Ishikawa (cell line): ENCODE measurements at regions not wholly inside any gene's neighbourhood (a gene's known extent, or its start where the extent isn't known, plus 50 kb on each side); places are given as distances from the start of the nearest gene placed in this dataset.

Source experiments
- EGR1 ChIP-seq: IDR thresholded peaks from 2 replicates; pipeline ENCODE4 v1.6.1; 2012
- EP300 ChIP-seq: IDR thresholded peaks from 2 replicates; pipeline ENCODE4 v1.6.1; 2012; ENCODE audit warnings: borderline replicate concordance
- RAD21 ChIP-seq: IDR thresholded peaks from 2 replicates; pipeline ENCODE4 v1.6.1; 2012; ENCODE audit warnings: low read depth
- TCF12 ChIP-seq: IDR thresholded peaks from 2 replicates; pipeline ENCODE4 v1.6.1; 2012; ENCODE audit warnings: low read depth
- YY1 ChIP-seq: IDR thresholded peaks from 2 replicates; pipeline ENCODE4 v1.6.1; 2012; ENCODE audit warnings: low read depth
- ZBTB7A ChIP-seq: IDR thresholded peaks from 2 replicates; pipeline ENCODE4 v1.6.1; 2012; ENCODE audit warnings: low read depth

DNA sequence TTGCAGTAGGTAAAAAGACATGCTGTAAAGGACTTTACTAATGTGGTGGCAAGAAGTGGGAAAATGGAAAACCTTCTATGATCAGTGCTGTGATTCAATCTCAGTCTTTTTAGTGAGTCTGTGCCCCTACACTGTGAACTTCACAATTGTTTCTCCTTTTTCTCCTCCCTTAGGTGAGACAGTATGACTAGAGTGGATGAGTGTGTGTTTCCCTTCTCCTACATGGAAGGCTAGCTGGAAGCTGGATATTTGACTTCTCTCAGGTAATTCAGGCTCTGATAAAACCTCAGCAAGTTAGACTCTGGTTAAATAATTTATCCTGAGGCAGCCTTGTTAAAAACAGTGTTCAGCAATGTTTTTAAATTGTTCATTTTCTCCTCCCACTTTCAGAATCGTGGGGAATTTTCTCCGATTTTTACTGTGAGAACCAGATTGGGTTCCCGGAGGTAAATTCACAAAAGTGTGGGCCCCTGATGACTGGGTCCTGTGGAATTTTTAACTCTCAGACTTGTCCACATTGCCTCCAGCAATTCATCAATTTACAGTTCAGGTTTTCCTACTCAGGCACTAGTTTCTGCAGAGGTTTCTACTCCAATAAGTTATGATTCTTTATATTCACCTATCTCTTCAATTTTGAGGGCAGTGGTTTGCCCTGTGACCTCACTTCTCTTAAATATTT lies 149.1 kb upstream of the PIK3R1 start:
- TF ChIP-seq RAD21 = no peak
- no peak for TF ChIP-seq EP300
- no peak for TF ChIP-seq EGR1
- no peak for TF ChIP-seq YY1
- TF ChIP-seq TCF12 = no peak
- no peak for TF ChIP-seq ZBTB7A
